SK-N-SH (cell line): ENCODE measurements at regions not wholly inside any gene's neighbourhood (a gene's known extent, or its start where the extent isn't known, plus 50 kb on each side); places are given as distances from the start of the nearest gene placed in this dataset.

Experiments
- CTCF ChIA-PET: fragments of 300-600, 350-600 bp; formaldehyde crosslinking; extraction: SDS; loops from one replicate; lab custom pipeline; 2021; lab: Yijun Ruan, JAX
- POLR2A ChIA-PET: fragments of 350-600 bp; sonication (Branson Sonifier 250); formaldehyde crosslinking; extraction: SDS; loops from one replicate; lab custom pipeline; 2020; ENCODE audit warnings: antibody characterized with exemption, inconsistent platforms; lab: Yijun Ruan, JAX
- DNase-seq: peaks from one replicate; pipeline ENCODE4 v3.0.0; 2012
- H2AFZ ChIP-seq: fragments of 200-600 bp; sonication (generic); 2 replicates; pipeline ENCODE4 v1.8.1; 2016; ENCODE audit warnings: antibody characterized with exemption, mild to moderate bottlenecking, low read depth
- H3F3A ChIP-seq: fragments of 200-600 bp; sonication (generic); replicated peaks from 2 replicates; pipeline ENCODE3; 2016; ENCODE audit warnings: antibody characterized with exemption, mild to moderate bottlenecking; ENCODE audit not compliant: insufficient read depth
- H3K27ac ChIP-seq, 2 experiments: fragments of 200-500 bp in 1 of 2; fragments of 200-600 bp in 1 of 2; sonication (Bioruptor generic) in 1 of 2; sonication (generic), shearing (Covaris generic) in 1 of 2; 2 replicates each; pipeline versions ENCODE4 v1.5.1 to v1.6.1; 2014 to 2016; ENCODE audit warnings: low read depth in 2 of 2, inconsistent platforms in 1 of 2, low read length in 1 of 2, mild to moderate bottlenecking in 1 of 2, mixed read lengths in 1 of 2
- H3K27me3 ChIP-seq: fragments of 200-600 bp; sonication (generic), shearing (Covaris generic); 2 replicates; pipeline ENCODE4 v1.6.1; 2016; ENCODE audit warnings: mixed run types; ENCODE audit not compliant: insufficient read depth
- H3K36me3 ChIP-seq, 2 experiments: fragments of 200-500 bp in 1 of 2; fragments of 200-600 bp in 1 of 2; sonication (Bioruptor generic) in 1 of 2; sonication (generic) in 1 of 2; replicated peaks in 1 of 2; 2 replicates each; pipeline versions ENCODE3 to v1.5.1; 2014 to 2016; ENCODE audit warnings: low read length in 1 of 2, mild to moderate bottlenecking in 1 of 2; ENCODE audit not compliant: insufficient read depth in 2 of 2, control insufficient read depth in 1 of 2
- H3K4me1 ChIP-seq, 2 experiments: fragments of 200-500 bp in 1 of 2; fragments of 200-600 bp in 1 of 2; sonication (Bioruptor generic) in 1 of 2; sonication (generic), shearing (Covaris generic) in 1 of 2; 2 replicates each; pipeline versions ENCODE4 v1.5.1 to v1.6.1; 2014 to 2016; ENCODE audit warnings: low read depth in 1 of 2, low read length in 1 of 2, mixed run types in 1 of 2; ENCODE audit not compliant: insufficient read depth in 2 of 2, control insufficient read depth in 1 of 2
- H3K4me2 ChIP-seq: fragments of 200-600 bp; sonication (generic), shearing (Covaris generic); 2 replicates; pipeline ENCODE4 v1.6.1; 2017; ENCODE audit warnings: mixed run types
- H3K4me3 ChIP-seq, 2 experiments: fragments of 200-500 bp in 1 of 2; fragments of 200-600 bp in 1 of 2; sonication (Bioruptor generic) in 1 of 2; sonication (generic), shearing (Covaris generic) in 1 of 2; 2 replicates each; pipeline versions ENCODE4 v1.5.1 to v1.8.1; 2014 to 2016; ENCODE audit warnings: low read depth in 2 of 2, inconsistent platforms in 1 of 2, low read length in 1 of 2, mild to moderate bottlenecking in 1 of 2, mixed read lengths in 1 of 2, moderate library complexity in 1 of 2
- H3K79me2 ChIP-seq: fragments of 200-600 bp; sonication (generic); 2 replicates; pipeline ENCODE4 v1.8.1; 2017; ENCODE audit warnings: mild to moderate bottlenecking; ENCODE audit not compliant: insufficient read depth
- H3K9ac ChIP-seq: fragments of 200-600 bp; sonication (generic); 2 replicates; pipeline ENCODE4 v1.6.1; 2017; ENCODE audit warnings: mixed run types
- H3K9me2 ChIP-seq: fragments of 200-600 bp; sonication (generic); 2 replicates; pipeline ENCODE4 v1.6.1; 2017; ENCODE audit warnings: mixed run types
- H3K9me3 ChIP-seq: fragments of 200-600 bp; sonication (generic); 2 replicates; pipeline ENCODE4 v1.6.1; 2017; ENCODE audit warnings: mixed run types, mild to moderate bottlenecking, moderate library complexity
- H4K20me1 ChIP-seq: fragments of 200-600 bp; sonication (generic); 2 replicates; pipeline ENCODE4 v1.6.1; 2017; ENCODE audit warnings: mild to moderate bottlenecking, mixed run types; ENCODE audit not compliant: insufficient read depth
- CHD2 ChIP-seq: fragments of 150-350 bp; IDR thresholded peaks from 2 replicates; pipeline ENCODE4 v1.6.1; 2018; ENCODE audit warnings: low read length; ENCODE audit not compliant: partially characterized antibody
- EP300 ChIP-seq, 2 experiments: IDR thresholded peaks; 2 replicates each; pipeline versions ENCODE4 v1.4.0 to v1.6.1; 2012; ENCODE audit warnings: borderline replicate concordance in 1 of 2, low read depth in 1 of 2, low read length in 1 of 2
- EZH2phosphoT487 ChIP-seq: fragments of 200-600 bp; sonication (generic); IDR thresholded peaks from 2 replicates; pipeline ENCODE4 v1.6.1; 2017; ENCODE audit warnings: low read depth, mixed run types, mild to moderate bottlenecking, antibody characterized with exemption, moderate library complexity, borderline replicate concordance
- GATA2 ChIP-seq: sonication (generic); formaldehyde crosslinking; IDR thresholded peaks from 2 replicates; pipeline ENCODE4 v1.5.0; 2020; ENCODE audit warnings: mild to moderate bottlenecking, missing genetic modification reagents
- IRF3 ChIP-seq: fragments of 150-350 bp; IDR thresholded peaks from 2 replicates; pipeline ENCODE4 v1.6.1; 2016; ENCODE audit warnings: mild to moderate bottlenecking, low read depth, low read length
- JUND ChIP-seq: IDR thresholded peaks from 2 replicates; pipeline ENCODE4 v1.4.0; 2012
- MEF2A ChIP-seq: IDR thresholded peaks from 2 replicates; pipeline ENCODE4 v1.4.0; 2012; ENCODE audit warnings: low read depth, borderline replicate concordance
- NFIC ChIP-seq: IDR thresholded peaks from 2 replicates; pipeline ENCODE4 v1.4.0; 2012; ENCODE audit warnings: borderline replicate concordance
- RAD21 ChIP-seq: IDR thresholded peaks from 2 replicates; pipeline ENCODE4 v1.6.1; 2012; ENCODE audit warnings: mild to moderate bottlenecking, low read length
- RCOR1 ChIP-seq: fragments of 150-350 bp; IDR thresholded peaks from 2 replicates; pipeline ENCODE4 v1.6.1; 2017; ENCODE audit warnings: antibody characterized with exemption, low read length
- REST ChIP-seq: IDR thresholded peaks from 2 replicates; pipeline ENCODE4 v1.6.1; 2012; ENCODE audit warnings: mild to moderate bottlenecking, low read depth, low read length, moderate library complexity
- SIN3A ChIP-seq: IDR thresholded peaks from 2 replicates; pipeline ENCODE4 v1.6.1; 2012; ENCODE audit warnings: low read depth, mild to moderate bottlenecking, low read length, moderate library complexity, borderline replicate concordance
- TCF12 ChIP-seq: IDR thresholded peaks from 2 replicates; pipeline ENCODE4 v1.4.0; 2012
- USF1 ChIP-seq: IDR thresholded peaks from 2 replicates; pipeline ENCODE4 v1.4.0; 2012; ENCODE audit warnings: low read depth, borderline replicate concordance
- ZBTB33 ChIP-seq: IDR thresholded peaks from 2 replicates; pipeline ENCODE4 v1.4.0; 2012; ENCODE audit warnings: low read depth, borderline replicate concordance
- WGBS: methylation state at CpG from one replicate; pipeline ENCODE4 v1.1.6; 2017; ENCODE audit warnings: low lambda C conversion rate; 5-methylcytosine and 5-hydroxymethylcytosine counted together

GRCh38 chr13:104641309-104641708 is 1575.1 kb upstream of the SLC10A2 start:
- Histone ChIP-seq H3K4me2 (no peak overlapping the region), H3K9me2 (no peaks in the 10 kb centered on the region), H3K27ac (no peak overlapping the region), H3K36me3 (no peaks in the 10 kb centered on the region), H2AFZ (no peak overlapping the region), H3F3A (no peaks in the 10 kb centered on the region), H3K4me1 (peaks cover 0 to 6% of the 10 kb centered on the region in 2 experiments; a peak in 2 of 4 replicates), H4K20me1 (no peaks in the 10 kb centered on the region), H3K9me3 (no peaks in the 10 kb centered on the region), H3K4me3 (no peak overlapping the region), H3K9ac (no peak overlapping the region), H3K79me2 (no peaks in the 10 kb centered on the region), H3K27me3 (no peaks in the 10 kb centered on the region)
- CTCF ChIA-PET = no interaction called here
- DNase-seq = peak; percentile 29
- WGBS = 6% methylated on average over 5 of the region's 5 CpGs
- TF ChIP-seq JUND (0 out of 2 replicates have a peak, but pooled peaks have one; percentile 22), TCF12 (peak; percentile 30), EP300 (IDR thresholded peaks at IDR 0.05; ENCODE audit: borderline replicate concordance in 1 of 2, low read depth in 1 of 2, low read length in 1 of 2) (peak in 1 of 2 experiments; percentile 46; a peak in 1 of 4 replicates), GATA2 (CRISPR knock-in tag) (peak; percentile 85), ZBTB33 (no peak)
- POLR2A ChIA-PET = no interaction called here

GRCh38 chr13:104635879-104636278 is 1569.7 kb upstream of the SLC10A2 start:
- Histone ChIP-seq H3K4me3 (no peak overlapping the region), H3K9me2 (no peaks in the 10 kb centered on the region), H2AFZ (no peak overlapping the region), H3K9me3 (no peaks in the 10 kb centered on the region), H4K20me1 (no peaks in the 10 kb centered on the region), H3K36me3 (no peaks in the 10 kb centered on the region), H3K27ac (no peak overlapping the region), H3K4me1 (no peaks in the 10 kb centered on the region; a peak in 2 of 4 replicates), H3K9ac (no peak overlapping the region), H3K79me2 (no peaks in the 10 kb centered on the region), H3K4me2 (no peak overlapping the region), H3K27me3 (no peaks in the 10 kb centered on the region), H3F3A (no peaks in the 10 kb centered on the region)
- POLR2A ChIA-PET = no interaction called here
- DNase-seq = no peak
- CTCF ChIA-PET = interaction anchor here (0.9 kb wide), 1 partner anchor 11 kb away, joined by 3 read pairs; no protein-coding TSS in a partner anchor
- TF ChIP-seq RCOR1 (no peak), EZH2phosphoT487 (no peak)
- WGBS = 51% methylated on average over 5 of the region's 5 CpGs

- Histone ChIP-seq H3K9me2 (no peaks in the 10 kb centered on the region), H3K9me3 (no peaks in the 10 kb centered on the region), H4K20me1 (no peaks in the 10 kb centered on the region), H3K27ac (no peak overlapping the region), H3K9ac (no peak overlapping the region), H3K79me2 (no peaks in the 10 kb centered on the region), H3K4me3 (no peak overlapping the region), H3K27me3 (no peaks in the 10 kb centered on the region), H3K36me3 (no peaks in the 10 kb centered on the region), H2AFZ (no peak overlapping the region), H3F3A (no peaks in the 10 kb centered on the region), H3K4me1 (no peaks in the 10 kb centered on the region; a peak in 2 of 4 replicates), H3K4me2 (no peak overlapping the region)
- ChIA-PET POLR2A (no interaction called here), CTCF (no interaction called here)
- no peak for DNase-seq
- WGBS = 63% methylated on average over 2 of the region's 2 CpGs
- TF ChIP-seq SIN3A (no peak), MEF2A (no peak), REST (no peak), USF1 (no peak), CHD2 (no peak), RAD21 (no peak), NFIC (no peak), IRF3 (no peak), GATA2 (CRISPR knock-in tag) (no peak), EZH2phosphoT487 (no peak), RCOR1 (no peak)
These were observed 1567.8 kb upstream of the SLC10A2 start for GRCh38 chr13:104634016-104634415.
